GM21526 (cell line): ENCODE measurements at regions not wholly inside any gene's neighbourhood (a gene's known extent, or its start where the extent isn't known, plus 50 kb on each side); places are given as distances from the start of the nearest gene placed in this dataset.

Source experiments
- ATAC-seq: cut with Tn5 transposase; IDR thresholded peaks from one replicate; pipeline ENCODE4 v1.9.1; 2021; ENCODE audit warnings: moderate library complexity; ENCODE audit not compliant: unreplicated experiment, low FRiP score

DNA sequence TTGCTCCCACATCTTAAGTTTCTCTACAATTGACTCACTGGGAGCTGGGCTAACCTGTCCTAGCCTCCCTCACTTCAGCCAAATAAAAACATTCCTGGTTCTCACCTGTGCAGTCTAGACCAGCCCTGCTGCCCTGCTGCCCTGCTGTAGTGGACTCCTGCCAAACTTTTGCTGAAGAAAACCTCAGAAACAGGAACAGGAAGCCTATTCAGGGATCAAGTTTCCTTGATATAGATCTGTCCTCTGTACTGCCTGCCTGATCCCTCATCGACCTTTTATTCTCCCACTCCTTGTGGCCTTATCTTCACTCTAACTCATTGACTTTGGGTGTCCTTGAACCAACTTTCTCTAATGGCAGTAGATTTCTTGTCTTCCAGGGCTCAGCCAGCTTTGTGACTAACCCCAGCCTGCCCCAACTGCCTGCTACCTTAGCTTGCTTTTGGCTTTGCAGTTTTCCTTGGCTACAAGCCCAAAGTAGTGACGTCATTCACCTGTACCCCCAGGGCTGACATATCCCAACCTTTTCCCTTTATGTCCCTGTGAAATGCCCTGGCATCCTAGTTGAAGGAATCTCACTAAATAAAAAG, 234.8 kb downstream of the DUSP6 start:
- ATAC-seq = no peak

DNA sequence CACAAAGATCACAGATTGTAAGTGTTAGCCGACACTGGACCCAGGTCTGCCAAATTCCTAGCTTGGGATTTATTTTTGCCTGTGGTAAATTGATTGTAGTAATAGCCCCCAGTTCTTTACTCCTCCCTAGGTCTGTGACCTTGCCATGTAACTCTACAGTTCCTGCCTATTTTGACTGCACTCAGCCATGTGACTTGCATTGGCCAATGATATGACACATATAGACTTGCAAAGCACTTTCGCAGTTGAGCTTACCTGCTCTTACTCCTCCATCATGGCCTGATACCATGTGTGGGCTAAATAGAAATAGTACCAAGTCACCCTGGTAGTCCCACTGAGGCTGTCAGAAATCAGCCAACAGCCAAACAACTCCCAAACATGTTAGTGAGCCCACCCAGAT, 240.3 kb downstream of the DUSP6 start:
- no peak for ATAC-seq

GRCh38 chr12:89108265-89108664, 244.0 kb downstream of the DUSP6 start:
- ATAC-seq = no peak

DNA sequence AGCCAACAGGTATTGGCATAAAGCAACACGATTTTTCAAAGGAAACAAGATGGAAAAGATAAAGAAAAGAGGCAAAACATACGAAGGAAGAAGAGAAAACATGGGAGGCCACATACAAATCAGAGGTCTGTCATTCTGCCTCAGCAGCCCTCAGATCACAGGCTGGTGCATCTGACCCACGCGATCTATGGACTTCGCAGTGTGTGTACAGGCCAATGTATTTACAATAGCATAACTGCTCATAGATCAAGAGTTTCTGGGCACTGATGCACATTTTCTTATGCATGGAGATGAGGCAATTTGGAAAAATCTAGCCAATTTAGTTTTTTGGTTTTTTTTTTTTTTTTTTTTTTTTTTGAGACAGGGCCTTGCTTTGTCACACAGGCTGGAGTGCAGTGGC, 245.4 kb downstream of the DUSP6 start:
- no peak for ATAC-seq

DNA sequence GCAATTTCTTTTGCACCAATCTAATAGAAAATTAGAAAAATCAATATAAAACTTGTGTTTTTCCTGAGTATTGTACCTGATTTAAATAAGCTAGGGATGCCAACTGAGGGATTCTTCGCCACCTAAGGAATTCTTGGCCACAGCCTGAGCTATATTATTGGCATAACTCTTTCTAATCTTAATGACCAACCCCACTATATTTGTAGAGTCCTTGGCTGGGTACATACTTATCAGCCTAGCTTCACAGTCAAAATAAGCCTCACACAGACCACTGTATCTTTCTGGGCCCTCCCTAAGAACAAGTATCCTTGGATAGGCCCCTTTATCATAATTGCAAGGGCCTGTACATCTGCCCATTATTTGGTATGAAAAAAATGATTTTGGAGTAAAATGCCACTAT, 247.1 kb downstream of the DUSP6 start:
- ATAC-seq = no peak

GRCh38 chr12:89103831-89104230, 248.5 kb downstream of the DUSP6 start:
- no peak for ATAC-seq

GRCh38 chr12:89101440-89101839, 250.9 kb downstream of the DUSP6 start:
- no peak for ATAC-seq

- ATAC-seq = no peak
These were observed 253.7 kb downstream of the DUSP6 start for GRCh38 chr12:89098441-89099112.

GRCh38 chr12:89092297-89092696, 260.0 kb downstream of the DUSP6 start:
- ATAC-seq = no peak

DNA sequence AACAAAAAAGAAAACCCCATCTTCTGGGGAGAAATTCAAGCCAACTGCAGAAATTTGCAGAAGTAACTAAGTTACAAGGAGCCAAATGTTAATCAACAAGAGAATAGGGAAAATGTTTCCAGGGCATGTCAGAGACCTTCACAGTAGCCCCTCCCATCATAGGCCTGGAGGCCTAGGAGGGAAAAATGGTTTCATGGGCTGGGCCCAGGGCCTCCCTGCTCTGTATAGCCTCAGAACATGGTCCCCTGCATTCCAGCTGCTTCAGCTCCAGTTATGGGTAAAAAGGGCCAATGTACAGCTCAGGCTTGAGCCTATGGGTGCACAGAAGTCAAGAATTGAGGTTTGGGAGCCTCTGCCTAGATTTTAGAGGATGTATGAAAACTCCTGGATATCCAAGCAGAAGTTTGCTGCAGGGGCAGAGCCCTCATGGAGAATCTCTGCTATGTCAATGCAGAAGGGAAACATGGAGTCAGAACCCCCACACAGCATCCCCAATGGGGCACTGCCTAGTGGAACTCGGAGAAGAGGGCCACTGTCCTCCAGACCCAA, 260.9 kb downstream of the DUSP6 start:
- no peak for ATAC-seq

- ATAC-seq = no peak
These were observed 263.0 kb downstream of the DUSP6 start for GRCh38 chr12:89089264-89089663.

- no peak for ATAC-seq
These were observed 264.4 kb downstream of the DUSP6 start for GRCh38 chr12:89087876-89088275.

- no peak for ATAC-seq
These were observed 265.0 kb downstream of the DUSP6 start for GRCh38 chr12:89087149-89087825.

- ATAC-seq = no peak
These were observed 266.9 kb downstream of the DUSP6 start for GRCh38 chr12:89085421-89085820.

- no peak for ATAC-seq
These were observed 267.6 kb downstream of the DUSP6 start for GRCh38 chr12:89084751-89085150.

- no peak for ATAC-seq
These were observed 268.8 kb downstream of the DUSP6 start for GRCh38 chr12:89083491-89083890.

- no peak for ATAC-seq
These were observed 269.9 kb downstream of the DUSP6 start for GRCh38 chr12:89082370-89082753.

DNA sequence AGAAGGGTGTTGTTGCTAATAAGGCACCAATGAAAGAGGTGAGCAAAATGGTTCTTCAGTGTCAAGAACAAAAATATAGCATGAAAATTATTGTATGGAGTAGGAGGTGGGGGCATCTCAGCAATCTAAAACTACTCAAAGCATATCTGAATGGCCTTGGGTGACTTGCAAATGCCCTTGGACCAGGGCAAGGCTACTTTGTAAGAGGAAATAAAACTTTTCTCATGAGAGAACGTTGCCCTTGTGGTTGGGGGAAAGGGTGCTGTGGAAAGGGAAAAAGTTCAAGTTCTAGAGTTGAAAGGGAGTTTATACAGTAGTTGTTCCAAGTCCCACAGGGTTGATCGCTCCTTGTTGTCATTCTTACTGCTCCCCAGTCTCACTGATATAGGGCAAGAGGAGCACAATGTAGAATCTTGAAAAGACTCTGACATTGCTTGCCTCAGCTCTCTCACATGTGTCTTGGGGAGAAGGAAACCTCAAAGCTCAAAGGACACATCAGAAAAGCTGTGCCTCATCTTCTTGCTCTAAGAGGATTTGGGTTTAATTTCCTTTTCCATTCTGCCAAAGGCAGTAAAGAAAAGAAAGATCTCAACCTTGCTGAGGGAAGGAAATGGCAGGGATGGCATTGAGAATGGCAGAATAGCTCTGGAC, 270.5 kb downstream of the DUSP6 start:
- ATAC-seq = no peak

GRCh38 chr12:89080793-89081465, 271.4 kb downstream of the DUSP6 start:
- no peak for ATAC-seq

DNA sequence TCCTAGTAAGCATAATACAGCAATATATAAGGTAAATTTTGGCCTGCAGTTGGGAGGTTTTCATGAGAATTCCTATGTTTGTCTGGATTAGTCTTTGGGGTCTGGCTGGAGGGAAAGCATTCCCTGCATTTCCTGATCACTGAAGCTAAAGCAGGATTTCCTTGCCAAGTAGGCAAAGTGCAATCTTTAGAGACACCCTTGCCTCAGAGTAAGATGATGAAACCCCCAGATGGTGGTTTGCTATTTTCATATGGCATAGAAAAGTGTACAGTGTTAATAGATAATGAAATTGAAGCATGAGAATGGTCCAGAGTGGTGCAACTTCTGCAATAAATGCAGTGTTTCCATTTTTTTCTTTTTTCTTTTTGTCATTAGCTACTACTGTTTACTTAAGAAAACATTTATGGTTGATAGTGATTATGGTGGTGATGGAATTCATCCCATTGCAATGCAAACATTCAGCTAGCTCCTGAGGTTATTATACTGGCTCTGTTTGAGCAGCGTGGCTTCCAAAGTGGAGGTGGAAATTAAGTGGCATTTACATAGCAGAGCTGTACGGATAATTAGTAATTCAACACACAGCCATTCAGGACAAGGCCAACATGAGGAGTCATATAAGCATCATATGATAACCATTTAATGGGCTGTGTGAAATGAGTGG, 276.3 kb downstream of the DUSP6 start:
- ATAC-seq = no peak
